Vagina (tissue), 2 donors: ENCODE measurements at regions not wholly inside any gene's neighbourhood (a gene's known extent, or its start where the extent isn't known, plus 50 kb on each side); places are given as distances from the start of the nearest gene placed in this dataset.
"Not testable (repeated sequence)": the region's sequence is repeated elsewhere in the genome, so short reads cannot be mapped to it uniquely, and the experiment has no call there.

Source experiments
- POLR2A ChIP-seq, 2 donors: fragments of 450-650 bp; IDR thresholded peaks; one replicate each; pipeline ENCODE4 v1.6.1; 2017; ENCODE audit warnings: antibody characterized with exemption in 2 of 2, mild to moderate bottlenecking in 2 of 2, moderate library complexity in 2 of 2
- POLR2AphosphoS5 ChIP-seq, 2 donors: sonication (generic); formaldehyde crosslinking; IDR thresholded peaks; one replicate each; pipeline ENCODE4 v1.9.0; 2017; ENCODE audit warnings: antibody characterized with exemption in 2 of 2, mild to moderate bottlenecking in 2 of 2, low read depth in 1 of 2; ENCODE audit not compliant: insufficient read depth in 1 of 2
- TF ChIP-seq, protein P1 (sequence below), 3 experiments: fragments of 450-650 bp in 2 of 3; fragments of 200-600 bp in 1 of 3; sonication (generic) in 1 of 3; IDR thresholded peaks; one replicate each; pipeline ENCODE4 v1.5.1; 2017 to 2019; ENCODE audit warnings: antibody characterized with exemption in 3 of 3, mild to moderate bottlenecking in 2 of 3, moderate library complexity in 2 of 3

DNA sequence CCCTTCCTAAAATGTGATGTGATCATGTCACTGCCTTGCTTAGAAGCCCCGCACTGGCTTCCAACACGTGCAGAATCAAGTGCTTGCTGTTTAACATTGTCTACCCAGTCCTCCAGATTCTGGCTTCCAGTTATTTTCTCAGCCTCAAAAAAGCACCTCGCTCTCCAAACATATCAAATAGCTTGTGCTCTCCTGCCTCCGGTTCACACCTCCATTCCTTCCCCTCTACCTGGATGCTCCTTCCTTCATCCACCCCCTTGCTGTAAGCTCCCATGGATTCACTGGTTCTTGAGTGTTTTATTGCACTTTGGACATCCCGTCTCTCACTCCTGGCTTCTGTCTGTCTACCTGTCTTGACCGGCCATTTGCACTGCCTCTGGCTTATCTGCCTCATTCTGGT lies 5275.0 kb upstream of the TPTE start:
- TF ChIP-seq, protein P1, sequence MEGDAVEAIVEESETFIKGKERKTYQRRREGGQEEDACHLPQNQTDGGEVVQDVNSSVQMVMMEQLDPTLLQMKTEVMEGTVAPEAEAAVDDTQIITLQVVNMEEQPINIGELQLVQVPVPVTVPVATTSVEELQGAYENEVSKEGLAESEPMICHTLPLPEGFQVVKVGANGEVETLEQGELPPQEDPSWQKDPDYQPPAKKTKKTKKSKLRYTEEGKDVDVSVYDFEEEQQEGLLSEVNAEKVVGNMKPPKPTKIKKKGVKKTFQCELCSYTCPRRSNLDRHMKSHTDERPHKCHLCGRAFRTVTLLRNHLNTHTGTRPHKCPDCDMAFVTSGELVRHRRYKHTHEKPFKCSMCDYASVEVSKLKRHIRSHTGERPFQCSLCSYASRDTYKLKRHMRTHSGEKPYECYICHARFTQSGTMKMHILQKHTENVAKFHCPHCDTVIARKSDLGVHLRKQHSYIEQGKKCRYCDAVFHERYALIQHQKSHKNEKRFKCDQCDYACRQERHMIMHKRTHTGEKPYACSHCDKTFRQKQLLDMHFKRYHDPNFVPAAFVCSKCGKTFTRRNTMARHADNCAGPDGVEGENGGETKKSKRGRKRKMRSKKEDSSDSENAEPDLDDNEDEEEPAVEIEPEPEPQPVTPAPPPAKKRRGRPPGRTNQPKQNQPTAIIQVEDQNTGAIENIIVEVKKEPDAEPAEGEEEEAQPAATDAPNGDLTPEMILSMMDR (IDR thresholded peaks at IDR 0.05): not testable (repeated sequence)
- TF ChIP-seq POLR2A (IDR thresholded peaks at IDR 0.05); POLR2AphosphoS5 (IDR thresholded peaks at IDR 0.05; ENCODE audit: insufficient read depth in 1 of 2, low read depth in 1 of 2): not testable (repeated sequence)
